Endothelial cell of umbilical vein (primary cell): ENCODE measurements at regions not wholly inside any gene's neighbourhood (a gene's known extent, or its start where the extent isn't known, plus 50 kb on each side); places are given as distances from the start of the nearest gene placed in this dataset.

Experiments
- CTCF ChIP-seq, 2 donors: IDR thresholded peaks; 1 replicate in 1 of 2; 2 replicates in 1 of 2; pipeline ENCODE4 v1.5.1; 2011; ENCODE audit warnings: low read length in 2 of 2, mild to moderate bottlenecking in 2 of 2, moderate library complexity in 2 of 2, control low read depth in 1 of 2, inconsistent platforms in 1 of 2, low read depth in 1 of 2; ENCODE audit not compliant: insufficient read depth in 1 of 2; ENCODE audit errors: extremely low read depth in 1 of 2
- POLR2A ChIP-seq: IDR thresholded peaks from 2 replicates; pipeline ENCODE4 v1.6.1; 2012; ENCODE audit warnings: low read depth, mild to moderate bottlenecking, control low read depth, low read length

- TF ChIP-seq CTCF (IDR thresholded peaks at IDR 0.05; ENCODE audit: extremely low read depth in 1 of 2, insufficient read depth in 1 of 2, low read depth in 1 of 2, low read length in 2 of 2) (no peak), POLR2A (no peak)
These were observed 174.0 kb upstream of the FMR1 start for GRCh38 chrX:147737690-147738089.
